Vagina (tissue), 2 donors: ENCODE measurements at regions not wholly inside any gene's neighbourhood (a gene's known extent, or its start where the extent isn't known, plus 50 kb on each side); places are given as distances from the start of the nearest gene placed in this dataset.

Experiments
- POLR2AphosphoS5 ChIP-seq, 2 donors: sonication (generic); formaldehyde crosslinking; IDR thresholded peaks; one replicate each; pipeline ENCODE4 v1.9.0; 2017; ENCODE audit warnings: antibody characterized with exemption in 2 of 2, mild to moderate bottlenecking in 2 of 2, low read depth in 1 of 2; ENCODE audit not compliant: insufficient read depth in 1 of 2
- TF ChIP-seq, protein P1 (sequence below), 3 experiments: fragments of 450-650 bp in 2 of 3; fragments of 200-600 bp in 1 of 3; sonication (generic) in 1 of 3; IDR thresholded peaks; one replicate each; pipeline ENCODE4 v1.5.1; 2017 to 2019; ENCODE audit warnings: antibody characterized with exemption in 3 of 3, mild to moderate bottlenecking in 2 of 3, moderate library complexity in 2 of 3

DNA sequence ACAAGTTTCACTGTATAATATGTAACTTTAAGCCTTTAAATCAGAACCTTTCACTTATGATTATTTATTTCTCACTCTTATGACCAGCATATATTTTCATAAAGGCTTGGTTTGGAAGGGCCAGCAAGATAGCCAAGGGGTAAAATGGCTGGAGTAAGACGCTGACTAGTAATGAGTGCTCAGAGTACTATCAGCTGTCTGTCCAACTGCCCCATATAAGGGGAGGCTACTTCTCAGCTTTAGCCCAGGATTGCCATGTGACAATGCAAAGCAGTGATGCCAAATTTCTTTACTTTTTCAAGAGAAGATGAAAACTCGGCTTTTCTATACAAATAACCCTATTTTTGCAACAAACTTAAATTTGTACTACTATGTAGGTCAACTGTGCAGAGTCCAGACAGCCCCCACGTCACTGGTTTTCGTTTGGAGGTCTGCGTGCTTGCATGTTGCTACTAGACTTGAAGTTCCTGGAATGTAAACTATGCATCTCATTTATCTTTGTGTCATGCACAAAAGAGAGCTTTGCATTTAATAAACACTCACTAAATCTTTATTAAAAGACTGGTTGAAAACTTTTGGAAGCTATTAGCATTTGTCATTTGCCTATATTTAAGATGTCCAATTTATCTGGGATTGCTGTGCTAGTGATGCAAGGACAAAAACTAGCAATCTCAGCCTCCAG is 110.4 kb downstream of the TNFSF18 start:
- TF ChIP-seq POLR2AphosphoS5 (IDR thresholded peaks at IDR 0.05; ENCODE audit: insufficient read depth in 1 of 2, low read depth in 1 of 2), result no peak
- TF ChIP-seq, protein P1, sequence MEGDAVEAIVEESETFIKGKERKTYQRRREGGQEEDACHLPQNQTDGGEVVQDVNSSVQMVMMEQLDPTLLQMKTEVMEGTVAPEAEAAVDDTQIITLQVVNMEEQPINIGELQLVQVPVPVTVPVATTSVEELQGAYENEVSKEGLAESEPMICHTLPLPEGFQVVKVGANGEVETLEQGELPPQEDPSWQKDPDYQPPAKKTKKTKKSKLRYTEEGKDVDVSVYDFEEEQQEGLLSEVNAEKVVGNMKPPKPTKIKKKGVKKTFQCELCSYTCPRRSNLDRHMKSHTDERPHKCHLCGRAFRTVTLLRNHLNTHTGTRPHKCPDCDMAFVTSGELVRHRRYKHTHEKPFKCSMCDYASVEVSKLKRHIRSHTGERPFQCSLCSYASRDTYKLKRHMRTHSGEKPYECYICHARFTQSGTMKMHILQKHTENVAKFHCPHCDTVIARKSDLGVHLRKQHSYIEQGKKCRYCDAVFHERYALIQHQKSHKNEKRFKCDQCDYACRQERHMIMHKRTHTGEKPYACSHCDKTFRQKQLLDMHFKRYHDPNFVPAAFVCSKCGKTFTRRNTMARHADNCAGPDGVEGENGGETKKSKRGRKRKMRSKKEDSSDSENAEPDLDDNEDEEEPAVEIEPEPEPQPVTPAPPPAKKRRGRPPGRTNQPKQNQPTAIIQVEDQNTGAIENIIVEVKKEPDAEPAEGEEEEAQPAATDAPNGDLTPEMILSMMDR (IDR thresholded peaks at IDR 0.05), result no peak
